GM12878 (cell line): ENCODE measurements at regions not wholly inside any gene's neighbourhood (a gene's known extent, or its start where the extent isn't known, plus 50 kb on each side); places are given as distances from the start of the nearest gene placed in this dataset.

ENCODE experiments used
- ATAC-seq: fragments of 200-7000 bp; cut with Tn5 transposase; 3 replicates; pipeline ENCODE4 v1.9.1; 2020; ENCODE audit warnings: mild to moderate bottlenecking, moderate library complexity
- BruUV-seq: library from RNA; stranded (reverse); fragments of 400-500 nt; replicated peaks from 2 replicates; lab custom pipeline; 2021; lab: Mats Ljungman, UMichigan
- CTCF ChIA-PET: fragments of 300-600 bp; sonication (Branson Sonifier 250); formaldehyde crosslinking; extraction: SDS; loops from one replicate; lab custom pipeline; 2021; ENCODE audit warnings: inconsistent platforms; lab: Yijun Ruan, JAX
- POLR2A ChIA-PET: fragments of 350-600 bp; formaldehyde crosslinking; extraction: SDS; loops from one replicate; lab custom pipeline; 2021; ENCODE audit warnings: inconsistent platforms; lab: Charles Lee
- RAD21 ChIA-PET: fragments of 300-600 bp; sonication (Branson Sonifier 250); formaldehyde crosslinking; loops from one replicate; lab custom pipeline; 2023; ENCODE audit warnings: antibody characterized with exemption; ENCODE audit not compliant: unreplicated experiment; lab: Charles Lee
- SMC1A ChIA-PET: fragments of 300-600 bp; sonication (Branson Sonifier 250); formaldehyde crosslinking; loops from one replicate; lab custom pipeline; 2023; ENCODE audit not compliant: unreplicated experiment, uncharacterized antibody; lab: Charles Lee
- DNase-seq: peaks from one replicate; pipeline ENCODE4 v3.0.0-alpha.2; 2011; ENCODE audit warnings: low read depth, low spot score
- FAIRE-seq: peaks from 3 replicates; lab custom pipeline; 2011; peaks lifted over from hg19 to GRCh38; lab: Jason Lieb, UNC
- H2AFZ ChIP-seq: 2 replicates; pipeline ENCODE4 v1.6.0; 2011; ENCODE audit warnings: low read depth, low read length, control low read depth; ENCODE audit not compliant: control insufficient read depth
- H3K27ac ChIP-seq: 2 replicates; pipeline ENCODE4 v1.5.1; 2011; ENCODE audit warnings: control low read depth; ENCODE audit not compliant: control insufficient read depth, insufficient read depth
- H3K27me3 ChIP-seq, 2 experiments: replicated peaks in 1 of 2; 2 replicates each; pipeline versions ENCODE4 v1.6.0 to v1.6.1; 2011; ENCODE audit warnings: low read length in 1 of 2; ENCODE audit not compliant: control insufficient read depth in 2 of 2, insufficient read depth in 2 of 2
- H3K36me3 ChIP-seq, 2 experiments: 2 replicates each; pipeline ENCODE4 v1.5.1; 2011; ENCODE audit warnings: low read length in 1 of 2; ENCODE audit not compliant: control insufficient read depth in 2 of 2, insufficient read depth in 2 of 2
- H3K4me1 ChIP-seq: 2 replicates; pipeline ENCODE4 v1.6.1; 2011; ENCODE audit warnings: mild to moderate bottlenecking, low read length, moderate library complexity, mixed read lengths; ENCODE audit not compliant: control insufficient read depth, insufficient read depth
- H3K4me2 ChIP-seq: 2 replicates; pipeline ENCODE4 v1.6.0; 2011; ENCODE audit warnings: control low read depth; ENCODE audit not compliant: control insufficient read depth, insufficient read depth
- H3K4me3 ChIP-seq: fragments of 200-600 bp; sonication (generic); 2 replicates; pipeline ENCODE4 v1.5.1; 2016
- H3K79me2 ChIP-seq: 2 replicates; pipeline ENCODE4 v1.6.0; 2011; ENCODE audit warnings: low read length; ENCODE audit not compliant: control insufficient read depth, insufficient read depth
- H3K9ac ChIP-seq: 2 replicates; pipeline ENCODE4 v1.8.0; 2011; ENCODE audit warnings: low read length, control low read depth, mixed read lengths; ENCODE audit not compliant: control insufficient read depth, insufficient read depth
- H3K9me3 ChIP-seq: replicated peaks from 3 replicates; pipeline ENCODE4 v1.5.1; 2011; ENCODE audit warnings: mild to moderate bottlenecking, low read length; ENCODE audit not compliant: control insufficient read depth, insufficient read depth
- H4K20me1 ChIP-seq: 2 replicates; pipeline ENCODE4 v1.6.0; 2011; ENCODE audit not compliant: control insufficient read depth, insufficient read depth
- CBX3 ChIP-seq: fragments of 200-600 bp; sonication (generic); IDR thresholded peaks from 2 replicates; pipeline ENCODE4 v1.6.1; 2016; ENCODE audit warnings: low read depth, borderline replicate concordance
- NFXL1 ChIP-seq: fragments of 450-650 bp; IDR thresholded peaks from 2 replicates; pipeline ENCODE4 v1.6.1; 2017; ENCODE audit warnings: antibody characterized with exemption, mild to moderate bottlenecking, borderline replicate concordance
- PKNOX1 ChIP-seq: fragments of 450-650 bp; IDR thresholded peaks from 2 replicates; pipeline ENCODE4 v1.6.1; 2016; ENCODE audit warnings: mild to moderate bottlenecking
- POLR2AphosphoS2 ChIP-seq: IDR thresholded peaks from 2 replicates; pipeline ENCODE4 v1.6.1; 2011; ENCODE audit warnings: low read depth, mild to moderate bottlenecking, low read length, improper control_type of control experiment, moderate library complexity
- USF2 ChIP-seq: IDR thresholded peaks from 2 replicates; pipeline ENCODE4 v1.6.1; 2011; ENCODE audit warnings: low read depth, low read length, improper control_type of control experiment, borderline replicate concordance
- ZBTB33 ChIP-seq: fragments of 450-650 bp; IDR thresholded peaks from 2 replicates; pipeline ENCODE4 v1.6.1; 2017; ENCODE audit warnings: mild to moderate bottlenecking
- WGBS: methylation state at CpG from one replicate; pipeline ENCODE4 v1.1.6; 2016; ENCODE audit warnings: low lambda C conversion rate; ENCODE audit not compliant: insufficient replicate concordance, insufficient coverage; ENCODE audit errors: missing lambda C conversion rate; 5-methylcytosine and 5-hydroxymethylcytosine counted together
- in situ Hi-C: fragments of 300-500 bp; cut with MboI; formaldehyde crosslinking; loops from 9 replicates; pipeline ENCODE4 v1.14.3; 2018; ENCODE audit warnings: mixed read lengths
- intact Hi-C: fragments of 100-400 bp; cut with micrococcal nuclease; formaldehyde crosslinking; loops from one replicate; pipeline ENCODE4 v1.14.2; 2022; ENCODE audit not compliant: unreplicated experiment

GRCh38 chrX:98448524-98448923 lies 1564.8 kb downstream of the RPA4 start:
- RAD21 ChIA-PET = no interaction called here
- Histone ChIP-seq H3K9me3 (no peaks in the 10 kb centered on the region), H2AFZ (no peak overlapping the region), H3K79me2 (no peaks in the 10 kb centered on the region), H4K20me1 (no peaks in the 10 kb centered on the region), H3K27ac (no peak overlapping the region), H3K4me2 (no peak overlapping the region), H3K4me1 (no peaks in the 10 kb centered on the region), H3K9ac (no peak overlapping the region), H3K27me3 (no peaks in the 10 kb centered on the region), H3K4me3 (no peak overlapping the region), H3K36me3 (no peaks in the 10 kb centered on the region)
- 3% methylated on average over 4 of the region's 4 CpGs for WGBS
- ATAC-seq = no peak
- in situ Hi-C loops = no loop called here
- SMC1A ChIA-PET = no interaction called here
- CTCF ChIA-PET = no interaction called here
- intact Hi-C loops = no loop called here
- FAIRE-seq = no peak
- no peak for DNase-seq
- POLR2A ChIA-PET = no interaction called here
- BruUV-seq = no TSS peak
- TF ChIP-seq NFXL1 (no peak), ZBTB33 (no peak), CBX3 (no peak), PKNOX1 (no peak), USF2 (no peak), POLR2AphosphoS2 (no peak)
